ENCODE measurements at regions not wholly inside any gene's neighbourhood (a gene's known extent, or its start where the extent isn't known, plus 50 kb on each side); places are given as distances from the start of the nearest gene placed in this dataset.
"Not testable (repeated sequence)": the region's sequence is repeated elsewhere in the genome, so short reads cannot be mapped to it uniquely, and the experiment has no call there.

GRCh38 chr6:140475086-140475485 lies 1100.6 kb upstream of the CITED2 start:
- DNase-seq: no peak
- intact Hi-C loops (cut with DNase I): no loop called here

- DNase-seq: no peak
- intact Hi-C loops (cut with DNase I): no loop called here
These were observed 1090.3 kb upstream of the CITED2 start for GRCh38 chr6:140464720-140465119.

GRCh38 chr6:140463312-140463710 lies 1088.9 kb upstream of the CITED2 start:
- intact Hi-C loops (cut with DNase I): no loop called here
- DNase-seq: no peak

- intact Hi-C loops (cut with DNase I): no loop called here
- DNase-seq: no peak
These were observed 1088.2 kb upstream of the CITED2 start for GRCh38 chr6:140462453-140463311.

- intact Hi-C loops (cut with DNase I): no loop called here
- DNase-seq: no peak
These were observed 1087.6 kb upstream of the CITED2 start for GRCh38 chr6:140462076-140462452.

- DNase-seq: no peak
- intact Hi-C loops (cut with DNase I): no loop called here
These were observed 1085.8 kb upstream of the CITED2 start for GRCh38 chr6:140460267-140460666.

GRCh38 chr6:140459209-140459608 lies 1084.8 kb upstream of the CITED2 start:
- intact Hi-C loops (cut with DNase I): no loop called here
- no peak for DNase-seq

- DNase-seq: no peak
- intact Hi-C loops (cut with DNase I): no loop called here
These were observed 1071.8 kb upstream of the CITED2 start for GRCh38 chr6:140446241-140446640.

- no peak for DNase-seq
- intact Hi-C loops (cut with DNase I): no loop called here
These were observed 1071.1 kb upstream of the CITED2 start for GRCh38 chr6:140445474-140446004.

GRCh38 chr6:140443112-140443511 lies 1068.7 kb upstream of the CITED2 start:
- intact Hi-C loops (cut with DNase I): not testable (repeated sequence)

GRCh38 chr6:140441256-140441655 lies 1066.8 kb upstream of the CITED2 start:
- peak in 3 of 10 donors; percentile 13 to 64 (median 39) for DNase-seq
- intact Hi-C loops (cut with DNase I): no loop called here

More at GRCh38 chr6:140443112-140443511, 1068.7 kb upstream of the CITED2 start:
- not testable (repeated sequence) for DNase-seq

- intact Hi-C loops (cut with DNase I): no loop called here
- no peak for DNase-seq
These were observed 1065.9 kb upstream of the CITED2 start for GRCh38 chr6:140440223-140440835.

GRCh38 chr6:140438346-140438735 lies 1063.9 kb upstream of the CITED2 start:
- intact Hi-C loops (cut with DNase I): no loop called here
- no peak for DNase-seq

GRCh38 chr6:140437619-140438345 lies 1063.3 kb upstream of the CITED2 start:
- DNase-seq: no peak
- intact Hi-C loops (cut with DNase I): no loop called here

- DNase-seq: no peak
- intact Hi-C loops (cut with DNase I): no loop called here
These were observed 1061.8 kb upstream of the CITED2 start for GRCh38 chr6:140436023-140436811.

GRCh38 chr6:140434761-140435160 lies 1060.3 kb upstream of the CITED2 start:
- intact Hi-C loops (cut with DNase I): no loop called here

GRCh38 chr6:140433072-140433471 lies 1058.6 kb upstream of the CITED2 start:
- no peak for DNase-seq
- intact Hi-C loops (cut with DNase I): no loop called here

More at GRCh38 chr6:140434761-140435160, 1060.3 kb upstream of the CITED2 start:
- no peak for DNase-seq

GRCh38 chr6:140427842-140428241 lies 1053.4 kb upstream of the CITED2 start:
- no peak for DNase-seq
- intact Hi-C loops (cut with DNase I): no loop called here

- intact Hi-C loops (cut with DNase I): no loop called here
- DNase-seq: peak in 1 of 10 donors; percentile 30
These were observed 1040.6 kb upstream of the CITED2 start for GRCh38 chr6:140414966-140415620.

GRCh38 chr6:140403020-140403419 lies 1028.6 kb upstream of the CITED2 start:
- intact Hi-C loops (cut with DNase I): no loop called here
- no peak for DNase-seq

Data from posterior cingulate gyrus (tissue), 11 donors.